ENCODE measurements at regions not wholly inside any gene's neighbourhood (a gene's known extent, or its start where the extent isn't known, plus 50 kb on each side); places are given as distances from the start of the nearest gene placed in this dataset.

GRCh38 chr18:41860987-41861386 is 94.0 kb upstream of the PIK3C3 start:
- TF ChIP-seq CTCF (IDR thresholded peaks at IDR 0.05; ENCODE audit: low read length) (no peak), EZH2 (IDR thresholded peaks at IDR 0.05; ENCODE audit: borderline replicate concordance, low read length) (no peak)
